ENCODE measurements at regions not wholly inside any gene's neighbourhood (a gene's known extent, or its start where the extent isn't known, plus 50 kb on each side); places are given as distances from the start of the nearest gene placed in this dataset.

DNA sequence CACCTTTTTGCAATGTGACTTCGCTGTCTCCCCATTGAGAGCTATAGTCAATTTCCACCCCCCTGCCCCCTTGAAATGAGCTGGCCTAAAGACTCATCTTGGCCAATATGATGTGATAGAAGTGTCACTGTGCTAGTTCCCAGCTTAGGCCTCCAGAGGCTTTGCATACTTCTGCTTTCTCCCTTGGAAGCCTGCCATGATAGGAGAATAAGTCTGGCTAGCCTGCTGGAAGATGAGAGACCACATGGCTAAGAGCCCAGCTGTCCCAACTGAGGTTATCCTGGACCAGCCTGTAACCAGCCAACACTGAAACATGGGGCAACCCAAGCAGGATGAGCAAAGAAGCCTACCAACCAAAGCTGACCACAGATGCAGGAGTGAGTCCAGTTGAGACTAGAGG, 196.9 kb downstream of the GRIN2B start:
- CTCF ChIA-PET: no interaction called here
- POLR2A ChIA-PET: no interaction called here
- DNase-seq: no peak
- Mint-ChIP-seq H3K27ac (no peak overlapping the region), H3K27me3 (peaks cover 5 to 13% of the 10 kb centered on the region in 2 donors), H3K4me3 (no peak overlapping the region), H3K4me1 (no peaks in the 10 kb centered on the region), H3K9me3 (peaks cover 0 to 10% (median 0%) of the 10 kb centered on the region in 3 donors), H3K36me3 (no peaks in the 10 kb centered on the region)
- Histone ChIP-seq H3K36me3 (ENCODE audit: control insufficient read depth in 2 of 2, extremely low read depth in 1 of 2, insufficient read depth in 1 of 2, low read length in 1 of 2) (no peaks in the 10 kb centered on the region), H3K9me3 (no peaks in the 10 kb centered on the region), H3K27me3 (replicated peaks in 1 of 2; ENCODE audit: control insufficient read depth in 2 of 2, extremely low read depth in 1 of 2, insufficient read depth in 2 of 2, low read length in 1 of 2) (no peaks in the 10 kb centered on the region), H3K4me3 (ENCODE audit: control insufficient read depth in 1 of 2, extremely low read depth in 1 of 2, low read length in 1 of 2) (no peak overlapping the region), H3K27ac (ENCODE audit: low read length) (no peak overlapping the region), H3K4me1 (ENCODE audit: control insufficient read depth in 1 of 2, extremely low read depth in 1 of 2, insufficient read depth in 2 of 2, low read length in 2 of 2) (no peaks in the 10 kb centered on the region)
- ATAC-seq (replicated peaks in 1 of 4): no peak
- no CpG with 5 or more reads among the region's 1 CpG for WGBS (ENCODE audit: insufficient coverage)

DNA sequence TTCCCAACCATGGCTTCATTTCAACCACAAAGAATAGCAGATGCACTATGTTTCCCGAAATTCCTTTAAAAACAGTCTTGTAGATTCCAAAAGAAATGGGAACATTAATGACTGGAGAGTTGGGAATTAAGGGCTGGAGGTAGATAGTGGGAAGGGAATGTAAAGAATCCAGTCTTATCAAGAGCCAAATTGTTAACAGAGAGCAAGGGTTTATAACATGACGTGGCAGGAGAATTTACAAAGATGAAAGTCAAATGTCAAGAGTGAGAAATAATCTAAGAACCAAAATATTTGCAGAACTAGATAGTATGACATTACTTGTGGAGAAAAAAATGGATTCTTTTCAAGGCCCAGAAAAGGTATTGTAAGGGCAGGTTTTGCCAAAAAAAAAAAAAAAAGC, 200.9 kb downstream of the GRIN2B start:
- Mint-ChIP-seq H3K4me1 (no peaks in the 10 kb centered on the region), H3K27ac (no peak overlapping the region), H3K27me3 (peaks cover 2 to 11% of the 10 kb centered on the region in 2 donors), H3K4me3 (no peak overlapping the region), H3K36me3 (no peaks in the 10 kb centered on the region), H3K9me3 (peaks cover 0 to 21% (median 0%) of the 10 kb centered on the region in 3 donors)
- Histone ChIP-seq H3K36me3 (ENCODE audit: control insufficient read depth in 2 of 2, extremely low read depth in 1 of 2, insufficient read depth in 1 of 2, low read length in 1 of 2) (no peaks in the 10 kb centered on the region), H3K4me3 (ENCODE audit: control insufficient read depth in 1 of 2, extremely low read depth in 1 of 2, low read length in 1 of 2) (no peak overlapping the region), H3K9me3 (no peaks in the 10 kb centered on the region), H3K4me1 (ENCODE audit: control insufficient read depth in 1 of 2, extremely low read depth in 1 of 2, insufficient read depth in 2 of 2, low read length in 2 of 2) (no peaks in the 10 kb centered on the region), H3K27me3 (replicated peaks in 1 of 2; ENCODE audit: control insufficient read depth in 2 of 2, extremely low read depth in 1 of 2, insufficient read depth in 2 of 2, low read length in 1 of 2) (no peaks in the 10 kb centered on the region), H3K27ac (ENCODE audit: low read length) (no peak overlapping the region)
- no peak for ATAC-seq (replicated peaks in 1 of 4)
- WGBS (ENCODE audit: insufficient coverage): no CpG with 5 or more reads among the region's 2 CpGs
- DNase-seq: no peak
- POLR2A ChIA-PET: no interaction called here
- CTCF ChIA-PET: no interaction called here

- H3K27ac ChIP-seq (ENCODE audit: low read length): no peak overlapping the region
- H3K36me3 Mint-ChIP-seq: no peaks in the 10 kb centered on the region
- ChIA-PET POLR2A (no interaction called here), CTCF (no interaction called here)
- H3K9me3 ChIP-seq: no peaks in the 10 kb centered on the region
- H3K4me1 Mint-ChIP-seq: no peaks in the 10 kb centered on the region
- ATAC-seq (replicated peaks in 1 of 4) (no peak), DNase-seq (no peak)
- H3K27ac Mint-ChIP-seq: no peak overlapping the region
- no peaks in the 10 kb centered on the region for H3K27me3 ChIP-seq (replicated peaks in 1 of 2; ENCODE audit: control insufficient read depth in 2 of 2, extremely low read depth in 1 of 2, insufficient read depth in 2 of 2, low read length in 1 of 2)
- WGBS (ENCODE audit: insufficient coverage): no CpG with 5 or more reads among the region's 2 CpGs
- no peak overlapping the region for H3K4me3 ChIP-seq (ENCODE audit: control insufficient read depth in 1 of 2, extremely low read depth in 1 of 2, low read length in 1 of 2)
- H3K9me3 Mint-ChIP-seq: peaks cover 0 to 11% (median 0%) of the 10 kb centered on the region in 3 donors
- no peak overlapping the region for H3K4me3 Mint-ChIP-seq
- H3K27me3 Mint-ChIP-seq: peaks cover 0 to under 1% of the 10 kb centered on the region in 2 donors
- H3K36me3 ChIP-seq (ENCODE audit: control insufficient read depth in 2 of 2, extremely low read depth in 1 of 2, insufficient read depth in 1 of 2, low read length in 1 of 2): no peaks in the 10 kb centered on the region
- no peaks in the 10 kb centered on the region for H3K4me1 ChIP-seq (ENCODE audit: control insufficient read depth in 1 of 2, extremely low read depth in 1 of 2, insufficient read depth in 2 of 2, low read length in 2 of 2)
Observed at GRCh38 chr12:13777374-13777773, 204.0 kb downstream of the GRIN2B start.

- no peak overlapping the region for H3K4me3 ChIP-seq (ENCODE audit: control insufficient read depth in 1 of 2, extremely low read depth in 1 of 2, low read length in 1 of 2)
- no peak overlapping the region for H3K27ac Mint-ChIP-seq
- peaks cover 0 to 14% (median 0%) of the 10 kb centered on the region in 3 donors for H3K9me3 Mint-ChIP-seq
- 60% methylated on average over 2 of the region's 3 CpGs for WGBS (ENCODE audit: insufficient coverage)
- no peaks in the 10 kb centered on the region for H3K36me3 Mint-ChIP-seq
- H3K27me3 ChIP-seq (replicated peaks in 1 of 2; ENCODE audit: control insufficient read depth in 2 of 2, extremely low read depth in 1 of 2, insufficient read depth in 2 of 2, low read length in 1 of 2): no peaks in the 10 kb centered on the region
- H3K27me3 Mint-ChIP-seq: peaks cover 2 to 4% of the 10 kb centered on the region in 2 donors
- H3K4me3 Mint-ChIP-seq: no peak overlapping the region
- no peaks in the 10 kb centered on the region for H3K9me3 ChIP-seq
- POLR2A ChIA-PET: no interaction called here
- no peaks in the 10 kb centered on the region for H3K4me1 Mint-ChIP-seq
- no peaks in the 10 kb centered on the region for H3K36me3 ChIP-seq (ENCODE audit: control insufficient read depth in 2 of 2, extremely low read depth in 1 of 2, insufficient read depth in 1 of 2, low read length in 1 of 2)
- H3K27ac ChIP-seq (ENCODE audit: low read length): no peak overlapping the region
- DNase-seq (no peak), ATAC-seq (replicated peaks in 1 of 4) (no peak)
- CTCF ChIA-PET: no interaction called here
- H3K4me1 ChIP-seq (ENCODE audit: control insufficient read depth in 1 of 2, extremely low read depth in 1 of 2, insufficient read depth in 2 of 2, low read length in 2 of 2): no peaks in the 10 kb centered on the region
Observed at GRCh38 chr12:13772264-13772663, 209.1 kb downstream of the GRIN2B start.

DNA sequence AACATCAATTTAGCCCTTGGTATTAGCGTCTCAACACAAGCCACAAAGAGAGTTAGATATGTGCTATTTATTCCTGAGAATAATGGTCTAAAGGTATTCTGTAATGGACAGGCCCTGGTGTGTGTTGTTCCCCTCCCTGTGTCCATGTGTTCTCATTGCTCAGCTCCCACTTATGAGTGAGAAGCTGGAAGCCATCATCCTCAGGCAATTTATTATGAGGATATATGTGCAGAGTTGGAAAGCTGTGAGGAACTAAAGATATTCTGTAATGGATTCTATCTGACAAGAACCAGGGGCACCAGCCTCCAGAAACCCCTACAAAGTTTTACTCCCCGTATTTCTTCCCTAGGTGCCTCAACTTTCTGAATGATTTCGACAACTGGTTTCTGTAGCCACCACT, 210.8 kb downstream of the GRIN2B start:
- H3K27ac Mint-ChIP-seq: no peak overlapping the region
- H3K4me3 ChIP-seq (ENCODE audit: control insufficient read depth in 1 of 2, extremely low read depth in 1 of 2, low read length in 1 of 2): no peak overlapping the region
- no CpG with 5 or more reads among the region's 3 CpGs for WGBS (ENCODE audit: insufficient coverage)
- peaks cover 0 to 10% (median 0%) of the 10 kb centered on the region in 3 donors for H3K9me3 Mint-ChIP-seq
- DNase-seq (no peak), ATAC-seq (replicated peaks in 1 of 4) (no peak)
- no peak overlapping the region for H3K4me3 Mint-ChIP-seq
- H3K27me3 Mint-ChIP-seq: peaks cover 2 to 4% of the 10 kb centered on the region in 2 donors
- ChIA-PET POLR2A (no interaction called here), CTCF (no interaction called here)
- no peaks in the 10 kb centered on the region for H3K4me1 ChIP-seq (ENCODE audit: control insufficient read depth in 1 of 2, extremely low read depth in 1 of 2, insufficient read depth in 2 of 2, low read length in 2 of 2)
- H3K9me3 ChIP-seq: no peaks in the 10 kb centered on the region
- H3K4me1 Mint-ChIP-seq: no peaks in the 10 kb centered on the region
- no peaks in the 10 kb centered on the region for H3K36me3 Mint-ChIP-seq
- no peak overlapping the region for H3K27ac ChIP-seq (ENCODE audit: low read length)
- H3K27me3 ChIP-seq (replicated peaks in 1 of 2; ENCODE audit: control insufficient read depth in 2 of 2, extremely low read depth in 1 of 2, insufficient read depth in 2 of 2, low read length in 1 of 2): no peaks in the 10 kb centered on the region
- H3K36me3 ChIP-seq (ENCODE audit: control insufficient read depth in 2 of 2, extremely low read depth in 1 of 2, insufficient read depth in 1 of 2, low read length in 1 of 2): no peaks in the 10 kb centered on the region

GRCh38 chr12:13769966-13770365, 211.4 kb downstream of the GRIN2B start:
- H3K4me3 ChIP-seq (ENCODE audit: control insufficient read depth in 1 of 2, extremely low read depth in 1 of 2, low read length in 1 of 2): no peak overlapping the region
- Mint-ChIP-seq H3K4me3 (no peak overlapping the region), H3K36me3 (no peaks in the 10 kb centered on the region), H3K27me3 (peaks cover 2 to 4% of the 10 kb centered on the region in 2 donors), H3K4me1 (no peaks in the 10 kb centered on the region), H3K9me3 (peaks cover 0 to 10% (median 0%) of the 10 kb centered on the region in 3 donors), H3K27ac (no peak overlapping the region)
- H3K27me3 ChIP-seq (replicated peaks in 1 of 2; ENCODE audit: control insufficient read depth in 2 of 2, extremely low read depth in 1 of 2, insufficient read depth in 2 of 2, low read length in 1 of 2): no peaks in the 10 kb centered on the region
- ChIA-PET CTCF (no interaction called here), POLR2A (interaction anchor here in 1 of 2 donors (0.6 kb wide), 1 partner anchor 24 kb away, joined by 9 read pairs; no protein-coding TSS in a partner anchor)
- no peaks in the 10 kb centered on the region for H3K4me1 ChIP-seq (ENCODE audit: control insufficient read depth in 1 of 2, extremely low read depth in 1 of 2, insufficient read depth in 2 of 2, low read length in 2 of 2)
- DNase-seq (no peak), ATAC-seq (replicated peaks in 1 of 4) (no peak)
- no peak overlapping the region for H3K27ac ChIP-seq (ENCODE audit: low read length)
- no peaks in the 10 kb centered on the region for H3K9me3 ChIP-seq
- H3K36me3 ChIP-seq (ENCODE audit: control insufficient read depth in 2 of 2, extremely low read depth in 1 of 2, insufficient read depth in 1 of 2, low read length in 1 of 2): no peaks in the 10 kb centered on the region

- POLR2A ChIA-PET: interaction anchor here in 1 of 2 donors (0.6 kb wide), 1 partner anchor 1701 kb away, joined by 3 read pairs; no protein-coding TSS in a partner anchor
- no peak overlapping the region for H3K4me3 Mint-ChIP-seq
- H3K9me3 ChIP-seq: no peaks in the 10 kb centered on the region
- no peaks in the 10 kb centered on the region for H3K36me3 Mint-ChIP-seq
- no peak overlapping the region for H3K27ac ChIP-seq (ENCODE audit: low read length)
- ATAC-seq (replicated peaks in 1 of 4) (no peak), DNase-seq (no peak)
- H3K4me1 Mint-ChIP-seq: no peaks in the 10 kb centered on the region
- H3K36me3 ChIP-seq (ENCODE audit: control insufficient read depth in 2 of 2, extremely low read depth in 1 of 2, insufficient read depth in 1 of 2, low read length in 1 of 2): no peaks in the 10 kb centered on the region
- peaks cover 0 to 10% (median 0%) of the 10 kb centered on the region in 3 donors for H3K9me3 Mint-ChIP-seq
- CTCF ChIA-PET: interaction anchor here in 1 of 2 donors (0.7 kb wide), 1 partner anchor 1141 kb away, joined by 3 read pairs; no protein-coding TSS in a partner anchor
- no peaks in the 10 kb centered on the region for H3K4me1 ChIP-seq (ENCODE audit: control insufficient read depth in 1 of 2, extremely low read depth in 1 of 2, insufficient read depth in 2 of 2, low read length in 2 of 2)
- peaks cover 2 to 4% of the 10 kb centered on the region in 2 donors for H3K27me3 Mint-ChIP-seq
- WGBS (ENCODE audit: insufficient coverage): 94% methylated on average over 3 of the region's 4 CpGs
- no peaks in the 10 kb centered on the region for H3K27me3 ChIP-seq (replicated peaks in 1 of 2; ENCODE audit: control insufficient read depth in 2 of 2, extremely low read depth in 1 of 2, insufficient read depth in 2 of 2, low read length in 1 of 2)
- no peak overlapping the region for H3K4me3 ChIP-seq (ENCODE audit: control insufficient read depth in 1 of 2, extremely low read depth in 1 of 2, low read length in 1 of 2)
- no peak overlapping the region for H3K27ac Mint-ChIP-seq
Observed at GRCh38 chr12:13769273-13769672, 212.1 kb downstream of the GRIN2B start.
